ENCODE measurements at regions not wholly inside any gene's neighbourhood (a gene's known extent, or its start where the extent isn't known, plus 50 kb on each side); places are given as distances from the start of the nearest gene placed in this dataset.

- TF ChIP-seq TEAD4 (IDR thresholded peaks at IDR 0.05) (no peak), REST (IDR thresholded peaks at IDR 0.05; ENCODE audit: low read depth) (no peak), TCF12 (IDR thresholded peaks at IDR 0.05; ENCODE audit: low read depth) (no peak), YY1 (IDR thresholded peaks at IDR 0.05; ENCODE audit: low read depth) (no peak), ZBTB7A (IDR thresholded peaks at IDR 0.05; ENCODE audit: low read depth) (no peak), USF1 (IDR thresholded peaks at IDR 0.05) (no peak), EP300 (IDR thresholded peaks at IDR 0.05; ENCODE audit: borderline replicate concordance) (no peak), CEBPB (IDR thresholded peaks at IDR 0.05) (no peak), TAF1 (IDR thresholded peaks at IDR 0.05; ENCODE audit: low read depth) (no peak), MAX (IDR thresholded peaks at IDR 0.05) (no peak), EGR1 (IDR thresholded peaks at IDR 0.05) (no peak)
Observed at GRCh38 chr1:87208931-87209330, 119.7 kb upstream of the LMO4 start.
